HepG2 (cell line): ENCODE measurements at regions not wholly inside any gene's neighbourhood (a gene's known extent, or its start where the extent isn't known, plus 50 kb on each side); places are given as distances from the start of the nearest gene placed in this dataset.

Experiments
- FOXC1 ChIP-seq: sonication (generic); formaldehyde crosslinking; IDR thresholded peaks from 2 replicates; pipeline ENCODE4 v1.8.0; 2022; ENCODE audit warnings: mild to moderate bottlenecking, missing genetic modification reagents, borderline replicate concordance
- GATA4 ChIP-seq: sonication (generic); IDR thresholded peaks from 2 replicates; pipeline ENCODE4 v1.6.1; 2016; ENCODE audit warnings: antibody characterized with exemption, low read depth, borderline replicate concordance
- HOXA3 ChIP-seq: sonication (generic); formaldehyde crosslinking; IDR thresholded peaks from 2 replicates; pipeline ENCODE4 v1.5.0; 2020; ENCODE audit warnings: missing genetic modification reagents
- JUND ChIP-seq: sonication (generic); formaldehyde crosslinking; IDR thresholded peaks from 2 replicates; pipeline ENCODE4 v1.8.0; 2022; ENCODE audit warnings: mild to moderate bottlenecking, missing genetic modification reagents
- KDM5A ChIP-seq: fragments of 200-600 bp; sonication (generic); IDR thresholded peaks from 2 replicates; pipeline ENCODE4 v1.7.0; 2018; ENCODE audit warnings: antibody characterized with exemption, mild to moderate bottlenecking, low read length, borderline replicate concordance
- MED13 ChIP-seq: sonication (generic); formaldehyde crosslinking; IDR thresholded peaks from 2 replicates; pipeline ENCODE4 v1.5.0; 2020; ENCODE audit warnings: missing genetic modification reagents
- NFYC ChIP-seq: IDR thresholded peaks from 2 replicates; pipeline ENCODE4 v1.6.1; 2016; ENCODE audit warnings: missing genetic modification reagents, missing compliant biosample characterization
- PHB2 ChIP-seq: fragments of 450-650 bp; IDR thresholded peaks from 2 replicates; pipeline ENCODE4 v1.6.1; 2018; ENCODE audit not compliant: partially characterized antibody
- RAD21 ChIP-seq: fragments of 450-650 bp; formaldehyde crosslinking; IDR thresholded peaks from 2 replicates; pipeline ENCODE4 v1.5.0; 2020; ENCODE audit warnings: mild to moderate bottlenecking
- TAF1 ChIP-seq: sonication (generic); formaldehyde crosslinking; IDR thresholded peaks from 2 replicates; pipeline ENCODE4 v1.4.0; 2020; ENCODE audit warnings: missing genetic modification reagents
- TBX2 ChIP-seq: sonication (generic); formaldehyde crosslinking; IDR thresholded peaks from 2 replicates; pipeline ENCODE4 v1.5.0; 2020; ENCODE audit warnings: missing genetic modification reagents, mild to moderate bottlenecking, borderline replicate concordance
- TFAP4 ChIP-seq: sonication (generic); IDR thresholded peaks from 2 replicates; pipeline ENCODE4 v1.6.1; 2016; ENCODE audit warnings: low read depth, borderline replicate concordance
- THYN1 ChIP-seq: sonication (generic); formaldehyde crosslinking; IDR thresholded peaks from 2 replicates; pipeline ENCODE4 v1.8.1; 2023; ENCODE audit warnings: low read depth, mild to moderate bottlenecking, moderate library complexity, missing genetic modification reagents, borderline replicate concordance
- TOE1 ChIP-seq: sonication (generic); formaldehyde crosslinking; IDR thresholded peaks from 2 replicates; pipeline ENCODE4 v1.4.0; 2020; ENCODE audit warnings: mild to moderate bottlenecking, missing genetic modification reagents
- TP53 ChIP-seq: sonication (generic); formaldehyde crosslinking; conservative IDR thresholded peaks from 2 replicates; pipeline ENCODE4 v1.4.0; 2020; ENCODE audit warnings: missing genetic modification reagents
- ZKSCAN5 ChIP-seq: sonication (generic); formaldehyde crosslinking; IDR thresholded peaks from 2 replicates; pipeline ENCODE4 v1.5.1; 2020; ENCODE audit warnings: mild to moderate bottlenecking, missing genetic modification reagents
- ZKSCAN8 ChIP-seq: IDR thresholded peaks from 2 replicates; pipeline ENCODE4 v1.6.1; 2016; ENCODE audit warnings: borderline replicate concordance, missing genetic modification reagents, missing compliant biosample characterization
- ZMYM2 ChIP-seq: sonication (generic); formaldehyde crosslinking; IDR thresholded peaks from 2 replicates; pipeline ENCODE4 v1.8.0; 2022; ENCODE audit warnings: mild to moderate bottlenecking, missing genetic modification reagents
- ZNF205 ChIP-seq: IDR thresholded peaks from 2 replicates; pipeline ENCODE4 v1.6.1; 2018; ENCODE audit warnings: missing biosample characterization, missing genetic modification reagents
- ZNF232 ChIP-seq: sonication (generic); formaldehyde crosslinking; IDR thresholded peaks from 2 replicates; pipeline ENCODE4 v1.4.0; 2020; ENCODE audit warnings: missing genetic modification reagents, borderline replicate concordance
- ZNF326 ChIP-seq: sonication (generic); formaldehyde crosslinking; IDR thresholded peaks from 2 replicates; pipeline ENCODE4 v1.4.0; 2020; ENCODE audit warnings: missing genetic modification reagents, borderline replicate concordance
- ZNF674 ChIP-seq: sonication (generic); formaldehyde crosslinking; IDR thresholded peaks from 2 replicates; pipeline ENCODE4 v1.5.0; 2020; ENCODE audit warnings: low read depth, mild to moderate bottlenecking, missing genetic modification reagents
- ZNF749 ChIP-seq: sonication (generic); formaldehyde crosslinking; IDR thresholded peaks from 2 replicates; pipeline ENCODE4 v1.8.0; 2022; ENCODE audit warnings: mild to moderate bottlenecking, missing genetic modification reagents, moderate library complexity, borderline replicate concordance
- ZNF766 ChIP-seq: sonication (generic); formaldehyde crosslinking; IDR thresholded peaks from 2 replicates; pipeline ENCODE4 v1.5.0; 2020; ENCODE audit warnings: missing genetic modification reagents, borderline replicate concordance
- ZNF790 ChIP-seq: sonication (generic); formaldehyde crosslinking; IDR thresholded peaks from 2 replicates; pipeline ENCODE4 v1.8.0; 2022; ENCODE audit warnings: missing genetic modification reagents, mild to moderate bottlenecking, borderline replicate concordance
- TF ChIP-seq, protein P1 (sequence below): sonication (generic); formaldehyde crosslinking; IDR thresholded peaks from 2 replicates; pipeline ENCODE4 v1.5.0; 2020; ENCODE audit warnings: mild to moderate bottlenecking, missing genetic modification reagents
- TF ChIP-seq, protein P2 (sequence below): sonication (generic); formaldehyde crosslinking; IDR thresholded peaks from 2 replicates; pipeline ENCODE4 v1.4.0; 2020; ENCODE audit warnings: missing genetic modification reagents

- TF ChIP-seq ZKSCAN5 (CRISPR knock-in tag) (no peak; the same call in 1 of the 2 replicates), THYN1 (CRISPR knock-in tag) (no peak), ZKSCAN8 (CRISPR knock-in tag) (peak; percentile 34; the same call in 1 of the 2 replicates), FOXC1 (CRISPR knock-in tag) (no peak), TP53 (CRISPR knock-in tag) (no peak), MED13 (CRISPR knock-in tag) (0 out of 2 replicates have a peak, but pooled peaks have one; percentile 61), TOE1 (no peak), RAD21 (CRISPR knock-in tag) (no peak), HOXA3 (CRISPR knock-in tag) (0 out of 2 replicates have a peak, but pooled peaks have one; percentile 12), ZNF205 (CRISPR knock-in tag) (no peak), JUND (CRISPR knock-in tag) (no peak), ZNF790 (CRISPR knock-in tag) (no peak), GATA4 (peak; percentile 88; the same call in 1 of the 2 replicates), ZNF766 (CRISPR knock-in tag) (no peak), PHB2 (no peak), ZNF232 (CRISPR knock-in tag) (no peak), ZNF674 (CRISPR knock-in tag) (no peak), ZNF326 (no peak), KDM5A (no peak), ZMYM2 (CRISPR knock-in tag) (no peak; the same call in 1 of the 2 replicates), TBX2 (CRISPR knock-in tag) (no peak), TFAP4 (peak; percentile 19; the same call in 1 of the 2 replicates), NFYC (no peak), TAF1 (CRISPR knock-in tag) (no peak), ZNF749 (no peak)
- TF ChIP-seq, protein P1, sequence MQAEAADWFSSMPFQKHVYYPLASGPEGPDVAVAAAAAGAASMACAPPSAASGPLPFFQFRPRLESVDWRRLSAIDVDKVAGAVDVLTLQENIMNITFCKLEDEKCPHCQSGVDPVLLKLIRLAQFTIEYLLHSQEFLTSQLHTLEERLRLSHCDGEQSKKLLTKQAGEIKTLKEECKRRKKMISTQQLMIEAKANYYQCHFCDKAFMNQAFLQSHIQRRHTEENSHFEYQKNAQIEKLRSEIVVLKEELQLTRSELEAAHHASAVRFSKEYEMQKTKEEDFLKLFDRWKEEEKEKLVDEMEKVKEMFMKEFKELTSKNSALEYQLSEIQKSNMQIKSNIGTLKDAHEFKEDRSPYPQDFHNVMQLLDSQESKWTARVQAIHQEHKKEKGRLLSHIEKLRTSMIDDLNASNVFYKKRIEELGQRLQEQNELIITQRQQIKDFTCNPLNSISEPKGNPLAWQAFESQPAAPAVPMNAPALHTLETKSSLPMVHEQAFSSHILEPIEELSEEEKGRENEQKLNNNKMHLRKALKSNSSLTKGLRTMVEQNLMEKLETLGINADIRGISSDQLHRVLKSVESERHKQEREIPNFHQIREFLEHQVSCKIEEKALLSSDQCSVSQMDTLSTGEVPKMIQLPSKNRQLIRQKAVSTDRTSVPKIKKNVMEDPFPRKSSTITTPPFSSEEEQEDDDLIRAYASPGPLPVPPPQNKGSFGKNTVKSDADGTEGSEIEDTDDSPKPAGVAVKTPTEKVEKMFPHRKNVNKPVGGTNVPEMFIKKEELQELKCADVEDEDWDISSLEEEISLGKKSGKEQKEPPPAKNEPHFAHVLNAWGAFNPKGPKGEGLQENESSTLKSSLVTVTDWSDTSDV (CRISPR knock-in tag): no peak
- TF ChIP-seq, protein P2, sequence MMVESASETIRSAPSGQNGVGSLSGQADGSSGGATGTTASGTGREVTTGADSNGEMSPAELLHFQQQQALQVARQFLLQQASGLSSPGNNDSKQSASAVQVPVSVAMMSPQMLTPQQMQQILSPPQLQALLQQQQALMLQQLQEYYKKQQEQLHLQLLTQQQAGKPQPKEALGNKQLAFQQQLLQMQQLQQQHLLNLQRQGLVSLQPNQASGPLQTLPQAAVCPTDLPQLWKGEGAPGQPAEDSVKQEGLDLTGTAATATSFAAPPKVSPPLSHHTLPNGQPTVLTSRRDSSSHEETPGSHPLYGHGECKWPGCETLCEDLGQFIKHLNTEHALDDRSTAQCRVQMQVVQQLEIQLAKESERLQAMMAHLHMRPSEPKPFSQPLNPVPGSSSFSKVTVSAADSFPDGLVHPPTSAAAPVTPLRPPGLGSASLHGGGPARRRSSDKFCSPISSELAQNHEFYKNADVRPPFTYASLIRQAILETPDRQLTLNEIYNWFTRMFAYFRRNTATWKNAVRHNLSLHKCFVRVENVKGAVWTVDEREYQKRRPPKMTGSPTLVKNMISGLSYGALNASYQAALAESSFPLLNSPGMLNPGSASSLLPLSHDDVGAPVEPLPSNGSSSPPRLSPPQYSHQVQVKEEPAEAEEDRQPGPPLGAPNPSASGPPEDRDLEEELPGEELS: peak; percentile 57
Measured at GRCh38 chr6:137802408-137803182, 64.5 kb upstream of the TNFAIP3 start (continued).
